SU-DHL-6 (cell line): ENCODE measurements at regions not wholly inside any gene's neighbourhood (a gene's known extent, or its start where the extent isn't known, plus 50 kb on each side); places are given as distances from the start of the nearest gene placed in this dataset.

ENCODE experiments used
- CTCF ChIP-seq: fragments of 200-600 bp; sonication (generic); IDR thresholded peaks from one replicate; pipeline ENCODE4 v1.5.1; 2017; ENCODE audit warnings: antibody characterized with exemption, mild to moderate bottlenecking, low read length, moderate library complexity; ENCODE audit not compliant: insufficient read depth, poor library complexity, severe bottlenecking
- EZH2phosphoT487 ChIP-seq: fragments of 200-600 bp; sonication (generic), shearing (Covaris generic); conservative IDR thresholded peaks from 2 replicates; pipeline ENCODE4 v1.6.1; 2018; ENCODE audit warnings: mild to moderate bottlenecking, antibody characterized with exemption, low read length, moderate library complexity, mixed read lengths

DNA sequence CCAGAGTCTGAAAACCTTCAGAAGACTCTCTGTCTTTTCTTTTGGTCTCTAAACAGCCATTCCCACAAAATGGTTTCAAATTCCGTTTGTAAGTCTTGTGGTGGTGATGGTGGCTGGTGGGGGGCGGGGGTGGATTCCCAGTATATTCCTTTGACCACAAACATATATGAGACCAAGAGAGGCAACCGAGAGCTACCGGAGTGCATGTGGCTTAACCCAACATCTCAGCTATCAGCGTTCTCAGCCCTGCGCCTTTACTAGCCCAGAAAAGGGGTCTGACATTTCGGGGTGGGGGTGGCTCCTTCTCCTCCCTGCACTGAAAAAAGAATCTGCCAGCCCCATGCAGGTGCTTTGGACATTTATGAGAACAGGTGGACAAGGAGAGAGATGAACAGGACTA, 621.1 kb downstream of the ACTR3B start:
- TF ChIP-seq CTCF (no peak), EZH2phosphoT487 (no peak)
